GM18505 (cell line): ENCODE measurements at regions not wholly inside any gene's neighbourhood (a gene's known extent, or its start where the extent isn't known, plus 50 kb on each side); places are given as distances from the start of the nearest gene placed in this dataset.

Source experiments
- ATAC-seq: cut with Tn5 transposase; IDR thresholded peaks from one replicate; pipeline ENCODE4 v1.9.1; 2021; ENCODE audit not compliant: unreplicated experiment
- POLR2A ChIP-seq: IDR thresholded peaks from 4 replicates; pipeline ENCODE4 v1.6.1; 2011; ENCODE audit warnings: borderline replicate concordance; ENCODE audit not compliant: insufficient read depth, insufficient read length; ENCODE audit errors: extremely low read depth

DNA sequence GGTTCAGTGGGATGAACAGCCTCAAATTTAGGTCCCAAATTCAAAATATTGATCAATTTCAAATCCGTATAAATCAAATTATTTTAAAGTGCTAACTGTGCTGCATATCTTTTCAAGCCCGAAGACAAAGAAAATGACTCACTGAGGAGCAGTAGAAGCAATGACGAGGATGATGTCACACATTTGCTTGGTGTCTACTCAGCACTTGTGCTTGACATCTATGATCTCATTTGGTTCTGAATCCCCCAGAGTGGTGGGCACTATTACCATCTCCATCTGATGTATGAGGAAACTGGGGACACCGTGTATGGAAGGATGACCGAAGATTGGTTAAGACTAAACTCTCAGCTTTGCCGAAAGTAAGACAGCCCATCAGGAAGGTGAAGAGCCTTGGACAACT lies 136.5 kb upstream of the CHRNA7 start:
- no peak for ATAC-seq
- no peak for TF ChIP-seq POLR2A

- ATAC-seq = no peak
- no peak for TF ChIP-seq POLR2A
Measured at GRCh38 chr15:31897746-31898145, 132.6 kb upstream of the CHRNA7 start.

- no peak for ATAC-seq
Measured at GRCh38 chr15:31901501-31901900, 128.8 kb upstream of the CHRNA7 start.

DNA sequence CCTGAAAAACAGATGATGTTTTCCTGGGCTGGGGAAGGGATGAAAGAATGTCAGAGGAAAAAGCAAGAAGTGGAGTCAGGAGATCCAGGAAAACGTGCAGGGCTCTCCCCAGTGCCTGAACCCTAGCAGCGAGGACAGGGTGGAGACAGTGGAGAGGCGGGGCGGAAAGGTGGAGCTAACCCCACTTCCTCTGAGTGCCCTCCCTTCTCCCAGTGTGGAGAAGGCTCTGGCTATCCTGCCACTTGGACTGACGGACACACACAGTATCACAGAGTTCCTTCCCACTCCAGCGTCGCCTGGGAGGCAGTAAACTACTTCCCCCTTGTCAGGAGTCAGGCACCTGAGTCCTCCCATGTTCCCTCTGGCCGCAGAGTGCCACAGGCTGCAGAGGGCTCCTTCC lies 125.3 kb upstream of the CHRNA7 start:
- no peak for TF ChIP-seq POLR2A
- ATAC-seq = no peak

More at GRCh38 chr15:31901501-31901900, 128.8 kb upstream of the CHRNA7 start:
- TF ChIP-seq POLR2A = no peak

DNA sequence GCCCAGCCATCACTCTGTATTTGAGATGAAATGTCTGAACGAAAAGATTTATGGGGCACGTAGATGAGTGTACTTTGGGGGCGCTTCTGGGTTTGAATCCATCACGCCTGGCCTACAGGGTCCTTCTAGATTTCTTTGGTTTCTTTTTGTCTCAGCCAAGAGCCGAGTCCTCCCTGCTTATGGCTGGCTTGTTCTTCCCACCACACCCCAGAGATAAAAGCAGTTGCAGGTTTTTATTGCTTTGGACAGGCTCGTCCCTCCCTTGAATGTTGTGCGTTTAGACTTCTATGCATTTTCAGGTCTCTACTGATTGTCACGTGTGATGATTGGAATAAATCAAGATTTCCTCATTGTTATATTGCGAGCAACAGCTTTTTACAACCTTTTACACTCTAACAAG lies 104.8 kb upstream of the CHRNA7 start:
- TF ChIP-seq POLR2A = no peak
- ATAC-seq = no peak

DNA sequence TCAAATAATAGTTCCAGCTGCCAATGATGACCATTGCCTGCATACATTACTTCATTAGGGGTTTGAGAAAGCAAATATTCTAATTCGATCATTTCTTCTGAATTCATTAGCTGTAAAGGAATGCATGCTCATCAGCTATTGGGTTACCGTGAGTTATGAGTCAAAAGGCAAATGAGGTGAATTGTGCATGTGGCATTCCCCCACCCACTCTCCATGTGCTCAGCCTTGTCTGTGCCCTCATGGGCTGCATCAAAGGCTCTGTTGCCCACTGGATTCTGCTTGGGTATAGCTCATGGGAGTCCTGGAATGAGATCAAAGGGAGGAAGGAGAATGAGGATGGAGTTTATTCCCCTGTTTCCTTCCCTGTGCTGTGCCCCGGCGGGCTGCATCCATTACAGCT lies 99.3 kb upstream of the CHRNA7 start:
- no peak for TF ChIP-seq POLR2A
- ATAC-seq = no peak

GRCh38 chr15:31932576-31932975 lies 97.7 kb upstream of the CHRNA7 start:
- no peak for ATAC-seq
- TF ChIP-seq POLR2A = no peak

GRCh38 chr15:31934821-31935220 lies 95.5 kb upstream of the CHRNA7 start:
- TF ChIP-seq POLR2A = no peak
- no peak for ATAC-seq

- no peak for TF ChIP-seq POLR2A
- ATAC-seq = no peak
Measured at GRCh38 chr15:31953478-31953877, 76.8 kb upstream of the CHRNA7 start.

DNA sequence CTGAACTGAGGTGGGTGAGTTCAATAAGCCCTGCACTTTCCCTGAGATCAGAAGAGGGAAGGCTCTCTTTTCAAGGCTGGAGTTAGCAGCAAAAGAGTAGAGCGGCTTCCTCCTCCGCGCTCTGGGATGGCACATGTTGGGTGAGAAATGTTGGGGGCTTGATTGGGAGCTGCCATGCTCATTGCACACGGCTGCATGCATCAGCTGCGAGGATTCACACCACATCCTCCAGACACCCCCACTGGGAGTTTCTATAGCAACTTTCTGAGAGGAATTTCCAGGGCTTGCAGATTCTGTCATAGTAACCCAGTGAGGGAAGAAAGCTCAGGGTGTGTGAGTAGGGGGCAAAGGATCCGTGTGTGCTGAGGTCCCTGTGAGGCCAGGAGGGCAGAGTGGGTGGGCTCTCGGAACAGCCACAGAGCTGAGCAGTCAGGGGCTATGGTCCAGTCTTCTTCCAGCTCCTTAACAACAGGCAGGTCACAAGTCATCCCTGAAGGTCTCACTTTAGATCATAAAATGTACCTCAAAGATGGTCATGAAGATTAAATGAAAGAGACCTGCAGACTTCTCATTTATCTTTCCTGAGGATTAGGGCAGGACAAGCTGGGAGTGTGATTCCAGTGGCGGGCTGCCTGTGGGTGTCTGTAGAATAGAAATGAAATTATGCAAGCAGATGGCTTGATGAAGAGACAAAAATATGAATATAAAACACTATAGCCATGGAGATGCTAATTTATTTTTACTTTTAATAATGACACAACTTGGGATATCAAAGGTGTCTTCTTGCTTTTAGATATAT lies 75.7 kb upstream of the CHRNA7 start:
- no peak for TF ChIP-seq POLR2A

DNA sequence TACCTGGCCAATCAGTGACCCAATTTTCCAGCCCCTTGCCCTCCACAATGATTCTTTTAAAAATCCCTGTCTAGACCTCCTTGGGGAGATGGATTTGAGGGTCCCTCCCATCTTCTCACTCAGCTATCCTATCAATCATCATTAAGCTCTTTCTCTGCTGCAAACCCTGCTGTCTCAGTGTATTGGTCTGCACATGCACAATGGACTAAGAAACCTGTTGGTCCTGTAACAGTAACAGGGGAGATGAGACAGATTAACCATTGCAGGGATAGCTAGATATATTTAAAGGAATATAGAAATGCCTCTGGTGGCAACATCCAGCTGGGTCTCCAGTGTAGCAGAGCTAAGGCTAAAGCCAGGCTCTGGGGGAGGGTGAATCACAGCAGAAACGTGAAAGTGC lies 74.6 kb upstream of the CHRNA7 start:
- ATAC-seq = no peak
- no peak for TF ChIP-seq POLR2A

More for the DNA sequence above, 75.7 kb upstream of the CHRNA7 start:
- no peak for ATAC-seq

DNA sequence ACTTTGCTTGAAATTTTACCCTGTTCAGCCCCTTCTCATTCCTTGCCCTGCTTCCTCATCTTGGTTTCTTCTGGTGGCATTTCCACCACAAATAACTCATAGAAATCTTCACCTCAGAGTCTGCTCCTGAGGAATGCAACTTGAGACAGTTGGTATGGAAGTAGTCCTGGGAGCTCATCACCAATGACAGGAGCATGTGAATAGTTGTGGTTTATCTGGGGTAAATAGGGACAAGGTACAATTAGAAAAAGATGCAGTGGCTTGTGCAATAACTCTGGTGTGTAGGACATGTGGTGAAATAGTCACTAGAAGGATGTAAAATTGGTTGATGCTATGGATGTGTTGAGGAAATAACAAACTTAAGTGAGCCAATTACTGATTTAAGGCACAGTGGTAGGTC lies 72.7 kb upstream of the CHRNA7 start:
- ATAC-seq = no peak

GRCh38 chr15:31964586-31965307 lies 65.6 kb upstream of the CHRNA7 start:
- TF ChIP-seq POLR2A = no peak
- ATAC-seq = no peak

More for the DNA sequence above, 72.7 kb upstream of the CHRNA7 start:
- no peak for TF ChIP-seq POLR2A

DNA sequence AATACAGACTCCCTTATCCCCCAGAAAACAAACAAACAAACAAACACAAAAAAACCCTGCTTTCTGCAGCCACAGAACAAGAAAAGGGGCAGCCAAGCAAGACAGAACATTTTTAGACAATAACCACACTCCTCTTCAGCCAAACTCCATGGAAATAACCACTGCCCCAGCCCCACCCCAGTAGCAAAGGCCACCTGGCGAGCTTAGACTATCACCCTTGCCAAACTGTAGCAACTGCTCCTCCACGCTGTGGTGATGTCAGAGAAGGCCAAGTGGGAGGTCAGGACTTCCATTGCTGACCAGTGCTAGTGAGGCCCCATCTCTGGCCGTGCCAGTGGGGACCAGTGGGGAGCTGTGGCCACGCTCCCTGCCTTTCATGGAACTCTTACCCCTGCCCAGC lies 60.3 kb upstream of the CHRNA7 start:
- ATAC-seq = no peak
- no peak for TF ChIP-seq POLR2A
